HL-60/S4 (cell line): ENCODE measurements at regions not wholly inside any gene's neighbourhood (a gene's known extent, or its start where the extent isn't known, plus 50 kb on each side); places are given as distances from the start of the nearest gene placed in this dataset.
"Not testable (repeated sequence)": the region's sequence is repeated elsewhere in the genome, so short reads cannot be mapped to it uniquely, and the experiment has no call there.

Source experiments
- in situ Hi-C: fragments of 300-500 bp; cut with MboI; formaldehyde crosslinking; loops from 2 replicates; pipeline ENCODE4 v1.14.3; 2022; ENCODE audit warnings: low sequenced_read_pairs

DNA sequence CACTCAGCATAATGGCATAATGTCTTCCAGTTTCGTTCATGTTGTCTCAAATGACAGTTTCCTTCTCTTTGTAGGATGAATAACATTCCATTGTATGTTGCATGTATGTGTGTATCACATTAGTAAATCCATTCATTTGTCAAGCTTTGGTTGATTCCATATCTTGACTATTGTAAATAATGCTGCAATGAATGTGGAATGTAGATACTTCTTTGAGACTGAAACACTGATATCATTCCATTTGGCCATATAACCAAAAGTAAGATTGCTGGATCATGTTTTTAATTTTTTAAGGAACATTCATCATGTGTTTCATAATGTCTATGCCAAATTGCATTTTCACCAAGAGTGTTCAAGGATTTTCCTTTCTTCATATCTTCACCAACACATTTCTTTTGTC lies 1711.4 kb upstream of the PIK3C3 start:
- in situ Hi-C loops, result no loop called here

DNA sequence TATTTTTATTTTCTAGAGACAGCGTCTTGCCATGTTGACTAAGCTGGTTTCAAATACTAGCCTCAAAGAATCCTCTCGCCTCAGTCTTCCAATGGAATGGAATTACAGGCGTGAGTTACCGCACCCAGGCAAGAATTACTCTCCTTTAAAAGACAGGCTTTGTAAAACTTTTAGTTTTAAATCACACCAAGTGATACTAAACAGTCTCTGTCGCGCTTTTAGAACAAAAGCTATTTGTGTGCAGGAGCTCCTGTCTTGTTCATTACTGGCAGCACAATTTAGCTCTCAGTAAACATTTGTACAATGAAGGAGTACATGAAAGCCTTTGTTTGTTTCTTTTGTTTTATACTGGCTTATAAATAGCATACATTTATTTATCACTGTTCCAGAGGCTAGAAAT lies 1719.2 kb upstream of the PIK3C3 start:
- in situ Hi-C loops, result no loop called here

DNA sequence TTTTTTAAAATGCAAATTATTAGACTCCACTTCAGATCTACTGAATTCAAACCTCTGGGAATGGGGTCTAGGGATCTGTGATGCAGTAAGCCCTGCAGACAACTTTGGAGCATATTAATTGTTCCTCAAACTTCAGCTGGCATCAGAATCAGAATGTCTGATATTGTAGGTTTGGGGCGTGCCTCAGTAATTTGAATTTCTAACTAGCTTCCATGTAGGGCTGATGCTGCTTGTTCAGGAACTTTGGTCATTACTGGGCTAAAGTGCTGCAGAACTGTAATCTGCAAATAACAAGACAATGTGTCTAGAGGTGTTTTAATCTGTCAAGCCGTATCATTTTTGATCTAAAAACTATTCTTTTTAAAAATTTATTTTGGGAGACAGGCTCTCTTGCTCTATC lies 1719.7 kb upstream of the PIK3C3 start:
- in situ Hi-C loops, result no loop called here

DNA sequence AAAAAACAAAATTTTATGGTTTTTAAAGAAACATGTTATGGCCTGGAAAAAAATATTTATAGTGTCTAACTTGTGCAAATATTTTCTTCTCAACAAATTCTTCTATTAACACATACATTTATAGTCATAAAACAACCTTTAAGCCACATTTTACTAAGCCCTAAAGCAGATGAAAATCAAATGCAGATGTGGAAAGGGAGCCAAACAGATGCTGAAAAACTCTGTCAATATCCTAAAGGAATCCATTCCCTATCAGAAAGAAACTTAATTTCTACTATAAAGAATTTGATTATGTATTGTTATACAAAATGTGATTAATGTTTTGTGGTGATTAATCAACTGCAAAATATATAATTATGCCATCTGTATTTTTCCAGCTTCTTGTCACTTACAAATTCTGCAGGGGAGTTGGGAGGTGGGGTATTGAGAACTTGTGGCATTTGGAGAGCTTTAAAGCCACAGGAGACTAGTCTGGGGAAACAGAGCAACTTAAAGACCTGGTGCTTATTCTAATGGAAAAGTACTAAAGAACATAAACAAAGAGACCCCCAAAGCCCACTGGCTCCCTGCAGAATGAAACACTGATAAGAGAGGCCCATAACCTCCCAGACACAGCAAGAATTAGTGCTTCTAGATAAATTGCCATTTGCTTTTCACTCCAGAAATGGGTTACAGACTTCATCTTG lies 1721.0 kb upstream of the PIK3C3 start:
- in situ Hi-C loops, result no loop called here

DNA sequence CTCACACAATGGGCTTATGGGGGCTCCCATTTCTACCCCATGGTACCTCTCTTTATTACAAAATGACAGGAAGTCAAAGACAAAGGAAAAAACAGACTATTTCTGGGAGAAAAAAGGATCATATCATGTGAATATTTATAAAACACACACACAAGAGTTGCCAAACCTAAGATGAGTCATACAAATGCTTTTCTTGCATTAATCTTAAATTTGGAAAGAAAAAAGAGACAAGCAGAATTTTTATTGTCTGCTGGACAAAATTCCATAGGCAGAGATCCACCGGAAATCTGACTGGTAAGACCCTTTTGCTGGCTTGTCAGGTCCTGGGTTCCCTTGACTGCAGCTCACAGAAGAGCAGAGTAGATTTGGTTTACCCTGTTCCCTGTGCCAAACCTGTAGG lies 1732.3 kb upstream of the PIK3C3 start:
- in situ Hi-C loops, result no loop called here

DNA sequence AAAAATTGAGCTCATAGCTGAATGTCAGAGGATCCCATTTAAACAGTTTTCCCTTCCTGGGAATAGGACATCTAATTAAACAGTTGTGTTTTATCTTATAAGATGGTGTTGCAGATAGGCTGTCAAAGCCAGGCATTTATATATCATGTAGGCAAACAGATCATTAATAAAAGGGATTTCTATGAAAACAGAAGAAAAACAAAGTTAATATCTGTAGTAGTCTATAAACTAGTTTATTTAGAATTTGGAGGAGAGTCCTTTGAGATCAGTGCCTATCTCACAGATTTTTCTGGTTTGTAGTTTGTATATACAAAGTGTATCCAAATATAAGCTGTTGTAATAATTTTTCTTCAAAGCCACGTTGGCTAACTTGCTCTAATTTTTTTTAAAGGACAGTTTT lies 1738.2 kb upstream of the PIK3C3 start:
- in situ Hi-C loops, result no loop called here

DNA sequence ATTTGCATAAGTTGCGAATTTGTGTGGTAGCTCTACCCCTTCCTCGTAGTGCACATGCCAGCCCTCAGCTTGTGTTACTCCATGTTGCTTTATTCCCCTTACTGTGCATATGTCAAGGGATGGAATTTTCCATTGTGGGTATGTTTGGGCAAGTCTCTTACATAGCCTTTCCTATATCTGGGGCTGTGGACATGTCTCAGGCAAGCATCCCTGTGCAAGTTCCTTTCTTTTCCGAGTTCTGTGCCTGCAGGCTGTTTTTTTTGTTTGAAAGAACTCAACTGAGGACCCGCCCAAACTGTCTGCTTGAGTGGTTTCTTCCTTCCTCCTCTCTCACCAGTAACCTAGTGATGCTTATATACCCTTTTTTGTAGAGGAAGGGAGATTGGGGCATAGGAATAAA lies 1739.1 kb upstream of the PIK3C3 start:
- in situ Hi-C loops, result no loop called here

DNA sequence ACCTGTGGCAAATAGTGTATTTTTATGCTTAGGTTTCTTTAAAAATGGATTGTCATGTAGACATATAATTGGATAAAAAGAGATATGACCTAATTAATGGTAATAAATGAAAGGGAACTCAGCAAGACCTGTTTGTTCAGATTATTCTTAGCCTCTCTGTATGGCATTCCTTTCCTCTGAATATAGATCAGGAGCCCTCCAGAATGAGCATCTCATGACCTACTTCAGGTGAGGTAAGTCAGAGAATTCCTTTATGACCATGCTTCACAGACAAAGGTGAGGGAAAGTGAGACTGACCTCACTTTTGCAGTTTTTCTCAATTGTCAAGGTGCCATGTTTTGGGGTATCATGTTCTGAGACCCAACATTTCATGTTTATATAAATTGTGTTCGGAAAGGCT lies 1744.3 kb upstream of the PIK3C3 start:
- in situ Hi-C loops, result no loop called here

DNA sequence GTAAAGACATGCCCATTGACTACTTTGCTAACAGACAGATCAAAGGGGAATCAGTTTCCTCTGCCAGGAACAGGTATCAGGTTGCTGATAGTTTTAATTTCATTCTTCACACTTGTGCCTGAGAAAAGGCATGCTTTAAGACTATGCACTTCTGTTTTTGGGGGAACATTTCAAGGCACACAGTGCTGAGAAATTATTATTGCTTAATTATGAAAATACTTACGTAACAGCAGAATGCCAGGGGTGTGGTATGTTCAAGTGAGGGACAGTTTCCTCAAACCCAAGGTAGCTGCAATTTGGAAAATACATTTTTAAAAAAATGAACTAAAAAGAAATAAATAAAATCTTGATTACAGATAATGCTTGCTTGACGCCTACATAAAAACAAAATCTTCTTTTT lies 1746.1 kb upstream of the PIK3C3 start:
- in situ Hi-C loops, result no loop called here

DNA sequence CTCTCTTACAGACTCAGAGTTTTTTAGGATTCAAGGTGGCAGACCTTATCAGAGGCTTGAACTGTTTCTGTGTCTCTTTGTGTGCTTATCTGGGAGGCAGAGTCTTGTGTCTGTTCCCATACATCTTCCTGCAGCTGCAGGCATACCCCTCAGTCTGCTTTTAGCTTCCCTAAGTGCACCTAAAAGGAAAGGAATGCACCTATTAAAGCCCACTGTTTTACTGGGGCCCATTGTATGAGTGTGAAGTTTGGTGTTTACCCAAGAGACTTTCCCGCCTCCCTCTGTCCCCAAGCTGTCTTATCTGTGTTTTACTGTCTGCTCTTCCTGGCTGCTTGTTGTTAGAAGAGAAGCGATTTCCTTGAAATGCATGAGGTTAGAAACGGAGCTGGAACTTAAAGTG lies 1757.3 kb upstream of the PIK3C3 start:
- in situ Hi-C loops, result no loop called here

DNA sequence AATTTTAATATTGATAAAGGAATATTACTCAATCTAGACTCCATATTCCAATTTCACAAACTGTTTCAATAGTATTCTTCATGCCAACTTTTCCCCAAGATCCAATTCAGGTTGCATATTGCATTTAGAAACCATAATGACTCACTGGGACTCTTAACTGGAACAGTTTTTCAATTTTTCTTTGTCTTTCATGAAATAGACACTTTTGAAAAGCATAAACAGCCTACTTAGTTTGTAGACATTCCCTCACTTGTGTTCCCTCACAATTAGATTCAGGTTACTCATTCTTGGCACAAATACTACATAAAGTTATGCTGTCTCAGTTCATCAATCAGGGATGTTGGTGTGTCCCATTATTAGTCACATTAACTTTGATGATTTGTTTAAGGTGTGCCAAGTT lies 1768.4 kb upstream of the PIK3C3 start:
- in situ Hi-C loops, result no loop called here

DNA sequence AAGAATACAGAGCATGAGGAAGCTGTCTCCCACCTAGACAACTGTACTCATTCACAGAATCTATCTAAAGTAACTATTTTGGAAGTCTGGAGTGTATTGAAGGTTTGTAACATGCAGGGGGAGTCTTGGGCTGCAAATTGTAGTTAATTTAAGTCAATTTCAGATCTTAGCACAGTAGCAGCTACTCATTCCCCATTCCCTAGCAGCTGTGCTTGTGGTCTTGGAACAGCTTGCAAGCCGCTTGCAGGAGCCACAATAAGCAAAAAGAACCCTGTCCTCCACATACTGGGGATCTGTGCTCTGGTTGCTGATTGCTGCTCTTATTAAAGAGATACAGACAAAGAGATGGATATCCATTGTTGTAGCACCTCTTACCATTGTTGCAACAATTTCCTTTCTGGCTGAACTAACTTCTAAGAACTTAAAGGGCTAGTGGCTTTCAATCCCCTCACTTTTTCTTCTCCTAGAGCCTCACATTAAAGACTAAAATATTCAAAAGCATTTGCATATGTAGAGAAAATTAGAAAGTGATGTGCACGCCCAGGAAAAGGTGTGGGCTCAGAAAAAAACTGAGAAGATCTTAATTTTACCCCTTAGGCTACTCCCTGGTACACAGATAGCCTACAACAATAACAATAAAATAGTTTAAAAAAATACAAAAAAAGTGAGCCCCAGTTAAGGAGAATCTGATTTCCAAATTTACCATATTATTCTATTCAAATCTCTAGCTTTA lies 1775.1 kb upstream of the PIK3C3 start:
- in situ Hi-C loops, result no loop called here

DNA sequence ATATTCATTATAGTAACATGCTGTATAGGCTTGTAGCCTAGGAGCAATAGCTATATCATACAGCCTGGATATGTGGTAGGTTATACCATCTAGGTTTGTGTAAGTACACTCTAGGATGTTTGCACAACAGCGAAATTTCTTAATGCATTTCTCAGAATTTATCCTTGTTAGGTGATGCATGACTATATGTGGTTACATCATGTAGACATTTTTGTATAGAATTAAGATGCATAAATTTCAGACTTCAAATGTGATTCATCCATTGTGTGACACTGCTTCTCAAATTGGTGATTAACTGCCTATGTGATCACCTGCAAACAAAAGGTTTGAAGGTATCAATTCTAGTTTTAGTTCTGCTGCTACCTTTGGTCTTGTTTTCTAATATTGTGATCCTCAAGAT lies 1787.0 kb upstream of the PIK3C3 start:
- in situ Hi-C loops, result loop anchor here (25.0 kb wide), 1 partner anchor 106 kb away; no protein-coding TSS in a partner anchor

DNA sequence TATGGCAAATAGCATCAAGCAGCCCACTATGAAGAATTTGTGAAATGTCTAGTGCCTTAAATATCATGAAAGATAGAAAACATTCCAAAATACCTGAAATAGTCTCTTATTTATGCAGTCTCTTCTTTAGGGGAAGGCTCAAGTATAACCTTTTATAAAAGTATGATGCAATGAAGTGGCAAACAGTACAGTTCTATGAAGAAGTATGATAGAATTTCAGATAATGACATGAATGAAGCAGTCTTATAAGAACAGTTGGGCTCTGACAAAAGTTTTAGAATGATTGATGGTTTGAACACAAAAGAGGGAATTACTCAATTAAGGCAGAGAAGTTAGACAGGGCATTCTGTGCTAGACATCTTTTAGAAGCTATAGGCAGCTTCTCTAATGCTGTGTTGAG lies 1791.8 kb upstream of the PIK3C3 start:
- in situ Hi-C loops, result loop anchor here (25.0 kb wide), 1 partner anchor 101 kb away; no protein-coding TSS in a partner anchor

DNA sequence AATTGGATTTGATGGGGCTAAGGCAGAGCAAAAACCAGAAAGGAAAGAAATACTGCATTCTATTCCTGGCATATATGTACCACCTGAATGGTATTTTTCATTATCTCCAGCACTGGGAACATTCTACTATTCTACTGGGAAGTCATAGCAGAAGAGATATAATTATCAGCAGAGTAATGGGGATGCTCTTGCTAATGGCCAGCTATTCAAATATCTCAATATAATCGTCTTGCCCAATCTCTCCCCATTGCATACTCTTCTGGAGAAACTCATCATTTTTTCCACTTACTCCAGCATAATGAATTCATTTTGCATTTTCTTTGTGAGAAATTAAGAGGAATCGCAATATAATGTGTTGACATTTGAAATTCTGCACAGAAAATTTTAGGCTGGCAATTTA lies 1794.7 kb upstream of the PIK3C3 start:
- in situ Hi-C loops, result loop anchor here (25.0 kb wide), 1 partner anchor 98 kb away; no protein-coding TSS in a partner anchor

DNA sequence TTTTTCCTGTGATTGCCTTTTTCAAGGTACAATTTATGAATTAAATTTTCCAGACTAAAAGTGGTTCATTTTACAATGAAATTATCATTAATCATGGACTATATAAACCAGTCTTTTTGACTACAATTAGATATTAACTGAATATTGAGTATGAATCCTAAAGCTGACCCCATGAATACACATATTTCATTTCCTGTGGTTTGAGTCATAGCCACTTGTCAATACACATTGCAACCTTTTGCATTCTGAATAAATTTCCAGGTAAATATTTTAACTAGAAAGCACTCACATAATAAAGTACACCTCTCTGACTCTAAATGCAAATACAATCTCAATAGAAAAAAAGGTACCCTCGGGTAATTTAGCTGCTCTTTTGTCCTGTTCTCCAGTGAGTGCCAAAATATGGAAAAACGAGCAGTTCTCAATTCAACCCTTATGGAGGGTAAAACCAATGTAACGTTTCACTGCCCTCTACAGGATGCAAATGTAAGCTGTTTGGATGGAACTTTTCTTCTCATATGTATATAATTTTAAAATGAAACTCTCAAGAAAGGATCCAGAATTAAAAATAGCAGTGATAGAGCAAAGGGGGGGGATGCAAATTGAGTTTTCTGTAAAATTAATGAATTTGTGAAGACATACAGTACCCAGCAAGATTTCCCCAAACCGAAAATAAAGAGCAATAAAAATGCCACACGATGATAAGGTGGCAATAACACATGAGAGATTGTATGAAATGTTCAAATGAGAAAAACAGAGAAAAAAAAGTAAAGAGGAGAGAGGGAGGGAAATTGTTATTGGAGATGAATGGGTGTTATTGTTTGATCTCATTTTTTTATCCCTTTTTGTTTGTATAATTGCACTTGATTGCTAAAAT lies 1795.7 kb upstream of the PIK3C3 start:
- in situ Hi-C loops, result loop anchor here (25.0 kb wide), 1 partner anchor 97 kb away; no protein-coding TSS in a partner anchor

DNA sequence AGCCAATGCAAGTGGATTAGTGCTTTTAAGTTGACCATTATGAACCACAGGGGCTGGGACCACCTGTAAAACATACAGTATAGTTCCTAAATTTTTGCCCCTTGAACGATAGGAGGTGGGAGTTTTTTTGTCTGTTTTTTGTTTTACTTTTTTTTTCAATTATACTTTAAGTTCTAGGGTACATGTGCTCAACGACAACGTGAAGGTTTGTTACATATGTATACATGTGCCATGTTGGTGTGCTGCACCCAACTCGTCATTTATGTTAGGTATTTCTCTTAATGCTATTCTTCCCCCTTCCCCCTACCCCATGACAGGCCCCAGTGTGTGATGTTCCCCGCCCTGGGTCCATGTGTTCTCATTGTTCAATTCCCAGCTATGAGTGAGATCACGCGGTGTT lies 1797.9 kb upstream of the PIK3C3 start:
- in situ Hi-C loops, result loop anchor here (25.0 kb wide), 1 partner anchor 95 kb away; no protein-coding TSS in a partner anchor

DNA sequence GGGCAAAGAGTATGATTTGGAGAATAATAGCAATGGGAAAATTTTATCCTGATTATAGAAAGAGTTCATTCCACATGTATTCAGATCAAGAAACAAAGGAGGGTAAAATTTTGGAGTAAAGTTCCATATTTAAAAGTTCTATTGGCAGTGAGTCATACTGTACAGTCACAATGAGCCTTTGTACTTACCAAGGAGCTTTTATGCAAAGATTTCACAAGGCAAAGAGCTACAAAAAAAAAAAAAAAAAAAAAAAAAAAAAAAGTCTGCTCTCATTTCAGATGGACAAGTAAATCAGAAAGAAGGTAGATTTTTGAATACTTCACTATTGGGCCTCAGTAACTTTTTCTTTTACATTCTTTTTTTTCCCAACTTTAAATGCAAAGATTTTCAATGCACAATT lies 1802.2 kb upstream of the PIK3C3 start:
- in situ Hi-C loops, result loop anchor here (25.0 kb wide), 1 partner anchor 91 kb away; no protein-coding TSS in a partner anchor

DNA sequence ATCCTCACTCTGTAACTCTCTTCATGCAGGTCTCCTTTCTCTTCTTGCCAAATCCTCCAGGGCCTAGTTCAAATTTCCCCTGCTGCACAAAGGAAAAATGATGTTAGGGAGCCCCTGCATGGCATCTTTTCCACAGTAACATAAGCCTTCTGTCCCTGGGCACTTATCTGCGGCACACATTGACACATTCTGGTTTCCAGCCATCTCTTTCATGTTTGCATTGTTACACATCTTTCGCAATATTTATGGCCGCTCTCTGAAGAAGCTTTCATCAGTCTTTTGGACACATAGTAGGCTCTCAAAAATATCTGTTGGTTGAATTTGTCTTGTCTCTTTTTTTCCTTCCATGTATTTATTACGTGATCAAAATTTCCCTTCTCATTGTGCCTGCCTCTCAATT lies 1806.1 kb upstream of the PIK3C3 start:
- in situ Hi-C loops, result no loop called here

DNA sequence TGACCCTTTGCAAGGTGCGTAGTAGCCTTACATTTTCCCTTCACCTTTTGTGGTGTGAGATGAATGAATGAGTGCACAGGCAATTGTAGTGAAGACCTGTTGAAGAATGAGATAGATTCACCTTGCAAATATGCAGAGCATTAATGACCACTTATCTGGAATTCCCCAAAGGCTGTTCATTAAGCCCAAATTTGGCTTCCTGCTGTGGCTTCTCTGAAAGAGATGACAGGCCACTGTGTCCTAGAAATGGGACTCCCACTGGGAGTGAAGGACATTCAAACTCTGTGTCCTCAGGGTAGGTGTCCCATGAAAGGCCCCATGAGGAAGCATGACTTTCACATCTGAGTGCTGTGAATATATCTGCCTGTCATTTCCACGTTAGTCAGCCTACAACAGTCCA lies 1821.8 kb upstream of the PIK3C3 start:
- in situ Hi-C loops, result no loop called here

DNA sequence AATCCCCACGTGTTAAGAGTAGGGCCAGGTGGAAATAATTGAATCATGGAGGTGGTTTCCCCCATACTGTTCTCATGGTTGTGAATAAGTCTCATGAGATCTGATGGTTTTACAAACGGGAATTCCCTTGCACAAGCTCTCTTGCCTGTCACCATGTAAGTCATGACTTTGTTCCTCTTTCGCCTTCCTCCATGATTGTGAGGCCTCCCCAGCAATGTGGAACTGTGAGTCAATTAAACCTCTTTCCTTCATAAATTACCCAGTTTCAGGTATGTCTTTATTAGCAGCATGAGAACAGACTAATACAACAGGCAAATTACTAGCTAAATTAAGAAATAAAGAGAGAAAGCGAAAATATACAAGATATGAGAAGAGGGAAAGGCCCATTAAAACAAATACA lies 1822.6 kb upstream of the PIK3C3 start:
- in situ Hi-C loops, result not testable (repeated sequence)
